ENCODE measurements at regions not wholly inside any gene's neighbourhood (a gene's known extent, or its start where the extent isn't known, plus 50 kb on each side); places are given as distances from the start of the nearest gene placed in this dataset.
"Not testable (repeated sequence)": the region's sequence is repeated elsewhere in the genome, so short reads cannot be mapped to it uniquely, and the experiment has no call there.

DNA sequence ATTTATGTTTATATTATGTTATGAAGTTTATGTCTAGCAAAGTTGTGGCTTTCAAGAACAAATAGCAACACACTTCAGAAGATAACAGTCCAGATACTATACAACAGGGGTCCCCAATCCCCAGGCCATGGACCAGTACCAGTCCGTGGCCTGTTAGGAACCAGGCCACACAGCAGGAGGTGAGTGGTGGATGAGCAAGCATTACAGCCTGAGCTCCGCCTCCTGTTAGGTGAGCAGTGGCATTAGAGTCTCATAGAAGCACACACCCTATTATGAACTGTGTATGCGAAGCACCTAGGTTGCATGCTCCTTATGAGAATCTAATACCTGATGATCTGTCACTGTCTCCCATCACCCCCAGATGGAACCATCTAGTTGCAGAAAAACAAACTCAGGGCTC, 159.0 kb upstream of the C14orf180 start:
- not testable (repeated sequence) for TF ChIP-seq CTCF, EP300 (IDR thresholded peaks at IDR 0.05)
